Neuronal stem cell (in vitro differentiated cells): ENCODE measurements at regions not wholly inside any gene's neighbourhood (a gene's known extent, or its start where the extent isn't known, plus 50 kb on each side); places are given as distances from the start of the nearest gene placed in this dataset.

ENCODE experiments used
- DNase-seq: peaks from one replicate; pipeline ENCODE4 v3.0.0-alpha.2; 2013; ENCODE audit warnings: low spot score
- H2AFZ ChIP-seq: one replicate; pipeline ENCODE4 v1.6.1; 2013; ENCODE audit warnings: mild to moderate bottlenecking, low read length, inconsistent platforms
- H2AK5ac ChIP-seq: 2 replicates; pipeline ENCODE4 v1.6.1; 2013; ENCODE audit warnings: low read depth, mild to moderate bottlenecking, inconsistent platforms, low read length, moderate library complexity, mixed read lengths
- H2BK120ac ChIP-seq: 2 replicates; pipeline ENCODE4 v1.6.1; 2013; ENCODE audit warnings: low read depth, mild to moderate bottlenecking, inconsistent platforms, low read length, moderate library complexity, mixed read lengths
- H2BK12ac ChIP-seq: one replicate; pipeline ENCODE4 v1.6.1; 2013; ENCODE audit warnings: low read length, inconsistent platforms
- H2BK15ac ChIP-seq: 2 replicates; pipeline ENCODE4 v1.6.1; 2013; ENCODE audit warnings: mild to moderate bottlenecking, low read length, inconsistent platforms, mixed read lengths
- H2BK5ac ChIP-seq: one replicate; pipeline ENCODE4 v1.6.1; 2013; ENCODE audit warnings: inconsistent platforms, mild to moderate bottlenecking, low read length, moderate library complexity
- H3K14ac ChIP-seq: one replicate; pipeline ENCODE4 v1.6.1; 2013; ENCODE audit warnings: low read length, inconsistent platforms
- H3K18ac ChIP-seq: 2 replicates; pipeline ENCODE4 v1.6.1; 2013; ENCODE audit warnings: low read length, inconsistent platforms
- H3K23ac ChIP-seq: 2 replicates; pipeline ENCODE4 v1.6.1; 2013; ENCODE audit warnings: low read depth, mild to moderate bottlenecking, mixed read lengths, low read length, inconsistent platforms; ENCODE audit not compliant: poor library complexity
- H3K27ac ChIP-seq: replicated peaks from 3 replicates; pipeline ENCODE4 v1.5.1; 2013; ENCODE audit warnings: low read length, inconsistent platforms
- H3K27me3 ChIP-seq, 3 experiments: 2 replicates each; pipeline ENCODE4 v1.6.1; 2013; ENCODE audit warnings: low read length in 3 of 3, mild to moderate bottlenecking in 2 of 3, inconsistent platforms in 1 of 3, low read depth in 1 of 3, mixed read lengths in 1 of 3, moderate library complexity in 1 of 3; ENCODE audit not compliant: control insufficient read depth in 3 of 3, insufficient read depth in 3 of 3
- H3K36me3 ChIP-seq, 2 donors: replicated peaks in 1 of 2; 2 replicates each; pipeline ENCODE4 v1.6.1; 2013; ENCODE audit warnings: low read length in 2 of 2; ENCODE audit not compliant: control insufficient read depth in 2 of 2, insufficient read depth in 2 of 2
- H3K4ac ChIP-seq: 2 replicates; pipeline ENCODE4 v1.6.1; 2013; ENCODE audit warnings: inconsistent platforms, mild to moderate bottlenecking, low read length, moderate library complexity
- H3K4me1 ChIP-seq, 2 donors: 1 replicate in 1 of 2; 2 replicates in 1 of 2; pipeline ENCODE4 v1.6.1; 2013; ENCODE audit warnings: low read length in 2 of 2, low read depth in 1 of 2; ENCODE audit not compliant: control insufficient read depth in 2 of 2, insufficient read depth in 1 of 2
- H3K4me2 ChIP-seq: one replicate; pipeline ENCODE4 v1.6.1; 2013; ENCODE audit warnings: mild to moderate bottlenecking, low read length, inconsistent platforms; ENCODE audit not compliant: insufficient read depth, poor library complexity, severe bottlenecking
- H3K4me3 ChIP-seq, 2 donors: 2 replicates each; pipeline ENCODE4 v1.5.1; 2013; ENCODE audit warnings: low read length in 2 of 2, mild to moderate bottlenecking in 2 of 2, inconsistent platforms in 1 of 2, moderate library complexity in 1 of 2
- H3K79me1 ChIP-seq: one replicate; pipeline ENCODE4 v1.6.1; 2013; ENCODE audit warnings: low read depth, mild to moderate bottlenecking, inconsistent platforms, low read length, moderate library complexity
- H3K9ac ChIP-seq: one replicate; pipeline ENCODE4 v1.6.1; 2013; ENCODE audit warnings: mild to moderate bottlenecking, low read depth, low read length, inconsistent platforms; ENCODE audit not compliant: poor library complexity
- H3K9me3 ChIP-seq, 2 donors: replicated peaks in 1 of 2; 2 replicates each; pipeline versions ENCODE3 to v1.6.1; 2013; ENCODE audit warnings: low read length in 2 of 2, mild to moderate bottlenecking in 2 of 2, inconsistent platforms in 1 of 2, low read depth in 1 of 2, mixed read lengths in 1 of 2, moderate library complexity in 1 of 2; ENCODE audit not compliant: control insufficient read depth in 2 of 2, insufficient read depth in 1 of 2
- H4K8ac ChIP-seq: one replicate; pipeline ENCODE4 v1.6.1; 2013; ENCODE audit warnings: low read depth, mild to moderate bottlenecking, inconsistent platforms, low read length, moderate library complexity
- H4K91ac ChIP-seq: one replicate; pipeline ENCODE4 v1.6.1; 2013; ENCODE audit warnings: low read length, low read depth, mild to moderate bottlenecking, inconsistent platforms; ENCODE audit not compliant: poor library complexity
- whole genome bisulfite sequencing, 2 donors: extraction: QIAGEN DNeasy Blood & Tissue Kit; methylation state at CpG; one replicate each; pipeline ENCODE4 v1.1.7; 2013; ENCODE audit warnings: missing lambda C conversion rate in 2 of 2, mixed read lengths in 1 of 2; ENCODE audit not compliant: insufficient read length in 2 of 2, insufficient replicate concordance in 1 of 2; ENCODE audit errors: extremely low coverage in 2 of 2; 5-methylcytosine and 5-hydroxymethylcytosine counted together

DNA sequence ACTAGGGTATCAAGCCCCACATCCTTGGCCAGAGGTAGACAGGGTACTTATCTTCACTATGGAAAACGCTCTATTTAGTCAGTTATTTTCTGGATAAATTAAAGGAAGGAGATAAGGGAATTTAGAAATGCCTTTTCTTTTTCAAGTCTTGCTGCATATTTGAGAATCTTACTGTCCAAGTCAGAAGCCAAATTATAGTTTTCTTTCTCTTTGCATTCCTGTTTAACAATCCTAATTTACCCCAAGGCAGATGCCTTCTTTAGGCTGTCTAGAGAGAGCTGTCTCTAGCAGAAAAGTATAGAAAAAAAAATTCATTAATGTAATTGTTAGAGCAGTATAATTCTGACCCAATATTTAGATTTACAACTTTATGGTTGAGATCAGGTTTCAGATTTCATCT is 64.4 kb upstream of the TBC1D5 start:
- H3K4me2 ChIP-seq, result no peak overlapping the region
- H3K9ac ChIP-seq, result no peak overlapping the region
- no peaks in the 10 kb centered on the region for H3K36me3 ChIP-seq
- no peak overlapping the region for H2AFZ ChIP-seq
- H2BK5ac ChIP-seq, result no peak overlapping the region
- H4K91ac ChIP-seq, result no peak overlapping the region
- no peak overlapping the region for H3K4me3 ChIP-seq
- WGBS, 2 donors, result no CpG with 5 or more reads among the region's 1 CpG
- no peak overlapping the region for H2BK12ac ChIP-seq
- DNase-seq, result no peak
- no peak overlapping the region for H2AK5ac ChIP-seq
- H3K14ac ChIP-seq, result no peak overlapping the region
- no peak overlapping the region for H4K8ac ChIP-seq
- peaks cover 0 to 3% (median 0%) of the 10 kb centered on the region in 3 experiments for H3K27me3 ChIP-seq
- no peak overlapping the region for H2BK120ac ChIP-seq
- peaks cover 0 to 5% of the 10 kb centered on the region in 2 donors for H3K4me1 ChIP-seq
- H3K18ac ChIP-seq, result no peak overlapping the region
- no peak overlapping the region for H3K4ac ChIP-seq
- H2BK15ac ChIP-seq, result no peak overlapping the region
- H3K9me3 ChIP-seq, result no peaks in the 10 kb centered on the region
- no peaks in the 10 kb centered on the region for H3K79me1 ChIP-seq
- H3K27ac ChIP-seq, result no peak overlapping the region
- H3K23ac ChIP-seq, result no peak overlapping the region

DNA sequence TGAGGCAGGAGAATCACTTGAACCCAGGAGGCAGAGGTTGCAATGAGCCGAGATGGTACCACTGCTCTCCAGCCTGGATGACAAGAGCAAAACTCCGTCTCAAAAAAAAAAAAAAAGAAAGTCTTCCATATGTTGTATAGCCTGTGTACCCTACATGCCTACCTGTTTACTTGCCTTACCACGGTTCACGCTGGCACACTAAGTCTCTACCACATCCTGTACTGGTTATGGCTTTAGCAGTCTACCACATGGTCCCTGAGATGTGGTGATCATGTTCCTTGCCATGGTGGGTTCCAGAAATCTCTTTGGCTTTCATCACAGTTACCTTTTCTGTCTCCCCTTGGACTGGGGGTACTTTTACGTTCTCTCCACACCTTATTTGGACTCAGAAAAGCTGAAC is 63.8 kb upstream of the TBC1D5 start:
- no peak overlapping the region for H2AFZ ChIP-seq

DNA sequence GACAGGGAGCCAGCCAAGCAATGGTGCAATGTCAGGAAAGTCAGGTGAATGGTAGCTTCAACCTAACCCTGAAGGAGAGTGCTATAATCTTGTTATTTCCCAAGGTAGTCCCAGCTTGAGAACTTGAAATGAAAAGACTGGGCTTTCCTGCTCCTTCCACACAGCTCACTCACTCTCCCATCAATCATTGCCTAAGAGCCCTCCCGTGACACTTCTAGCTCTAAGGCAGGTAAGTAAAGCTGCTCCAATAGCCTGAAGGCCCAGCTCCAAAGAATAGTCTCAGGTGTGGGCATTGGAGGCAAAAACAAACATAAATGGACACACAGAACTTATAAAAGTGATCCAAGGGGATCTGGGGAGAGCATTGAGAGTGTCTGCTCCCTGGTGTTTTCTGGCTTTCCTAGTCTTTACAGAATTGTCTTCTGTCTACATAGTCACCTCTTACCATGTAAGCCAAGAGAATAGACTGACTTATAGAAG is 63.1 kb upstream of the TBC1D5 start:
- Histone ChIP-seq H3K36me3 (no peaks in the 10 kb centered on the region), H2BK12ac (no peak overlapping the region), H3K79me1 (no peaks in the 10 kb centered on the region), H3K27ac (no peak overlapping the region), H3K4me1 (peaks cover 0 to 5% of the 10 kb centered on the region in 2 donors), H3K27me3 (peaks cover 0 to 2% (median 0%) of the 10 kb centered on the region in 3 experiments), H2BK120ac (no peak overlapping the region), H3K23ac (no peak overlapping the region), H2BK15ac (no peak overlapping the region), H3K9ac (no peak overlapping the region), H2AFZ (no peak overlapping the region), H3K18ac (no peak overlapping the region), H4K91ac (no peak overlapping the region), H3K4me2 (no peak overlapping the region), H2BK5ac (no peak overlapping the region), H3K4ac (no peak overlapping the region), H2AK5ac (no peak overlapping the region), H3K9me3 (no peaks in the 10 kb centered on the region), H4K8ac (no peak overlapping the region), H3K4me3 (no peak overlapping the region), H3K14ac (no peak overlapping the region)
- DNase-seq, result no peak
- no CpG with 5 or more reads among the region's 1 CpG for WGBS, 2 donors

More for the DNA sequence above, 63.8 kb upstream of the TBC1D5 start:
- Histone ChIP-seq H4K8ac (no peak overlapping the region), H3K4me2 (no peak overlapping the region), H4K91ac (no peak overlapping the region), H3K9me3 (no peaks in the 10 kb centered on the region), H3K14ac (no peak overlapping the region), H2BK12ac (no peak overlapping the region), H3K36me3 (no peaks in the 10 kb centered on the region), H2BK120ac (no peak overlapping the region), H3K23ac (no peak overlapping the region), H3K18ac (no peak overlapping the region), H2BK15ac (no peak overlapping the region), H2BK5ac (no peak overlapping the region), H3K27ac (no peak overlapping the region), H3K4ac (no peak overlapping the region), H3K27me3 (peaks cover 0 to 3% (median 0%) of the 10 kb centered on the region in 3 experiments), H3K9ac (no peak overlapping the region), H2AK5ac (no peak overlapping the region), H3K79me1 (no peaks in the 10 kb centered on the region), H3K4me1 (peaks cover 0 to 5% of the 10 kb centered on the region in 2 donors), H3K4me3 (no peak overlapping the region)
- no CpG with 5 or more reads among the region's 5 CpGs for WGBS, 2 donors
- no peak for DNase-seq

DNA sequence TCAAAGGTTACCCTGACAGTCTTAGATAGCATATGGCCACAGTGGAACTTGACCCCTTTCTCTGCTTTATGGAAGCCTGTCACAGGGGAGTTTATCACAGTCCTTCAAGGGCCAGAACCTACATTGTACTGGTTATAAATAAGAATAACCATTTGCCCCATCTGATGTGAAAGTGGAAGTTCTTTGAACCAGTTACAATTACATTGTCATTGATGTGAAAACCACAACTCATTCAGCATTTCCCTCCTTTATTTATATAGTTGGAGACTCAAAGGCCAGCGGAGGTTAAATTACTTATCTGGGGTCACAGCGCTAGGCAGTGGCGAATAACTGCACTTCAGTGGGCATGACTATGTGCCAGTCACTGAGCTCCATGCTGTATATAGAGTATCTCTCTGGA is 60.5 kb upstream of the TBC1D5 start:
- Histone ChIP-seq H3K23ac (no peak overlapping the region), H2BK12ac (no peak overlapping the region), H3K4me1 (peaks cover 0 to 5% of the 10 kb centered on the region in 2 donors), H3K36me3 (no peaks in the 10 kb centered on the region), H4K91ac (no peak overlapping the region), H2AK5ac (no peak overlapping the region), H3K27me3 (no peaks in the 10 kb centered on the region), H3K79me1 (no peaks in the 10 kb centered on the region), H3K14ac (no peak overlapping the region), H2BK5ac (no peak overlapping the region), H3K27ac (no peak overlapping the region), H3K9me3 (no peaks in the 10 kb centered on the region), H3K4ac (no peak overlapping the region), H3K4me2 (no peak overlapping the region), H2BK120ac (no peak overlapping the region), H3K9ac (no peak overlapping the region), H4K8ac (no peak overlapping the region), H2BK15ac (no peak overlapping the region), H3K4me3 (no peak overlapping the region), H3K18ac (no peak overlapping the region), H2AFZ (no peak overlapping the region)
- WGBS, 2 donors, result no CpG with 5 or more reads among the region's 3 CpGs
- DNase-seq, result no peak
